Lower leg skin (tissue), 3 donors: ENCODE measurements at regions not wholly inside any gene's neighbourhood (a gene's known extent, or its start where the extent isn't known, plus 50 kb on each side); places are given as distances from the start of the nearest gene placed in this dataset.

Experiments
- POLR2A ChIP-seq, 2 donors: fragments of 450-650 bp; IDR thresholded peaks; one replicate each; pipeline ENCODE4 v1.6.1; 2016 to 2017; ENCODE audit warnings: antibody characterized with exemption in 2 of 2, mild to moderate bottlenecking in 1 of 2, moderate library complexity in 1 of 2
- TF ChIP-seq, protein P1 (sequence below), 3 donors: fragments of 450-650 bp; IDR thresholded peaks; one replicate each; pipeline ENCODE4 v1.5.1; 2016; ENCODE audit warnings: antibody characterized with exemption in 3 of 3, mild to moderate bottlenecking in 3 of 3, moderate library complexity in 2 of 3

GRCh38 chr10:107986571-107986970, 822.1 kb upstream of the SORCS1 start:
- TF ChIP-seq, protein P1, sequence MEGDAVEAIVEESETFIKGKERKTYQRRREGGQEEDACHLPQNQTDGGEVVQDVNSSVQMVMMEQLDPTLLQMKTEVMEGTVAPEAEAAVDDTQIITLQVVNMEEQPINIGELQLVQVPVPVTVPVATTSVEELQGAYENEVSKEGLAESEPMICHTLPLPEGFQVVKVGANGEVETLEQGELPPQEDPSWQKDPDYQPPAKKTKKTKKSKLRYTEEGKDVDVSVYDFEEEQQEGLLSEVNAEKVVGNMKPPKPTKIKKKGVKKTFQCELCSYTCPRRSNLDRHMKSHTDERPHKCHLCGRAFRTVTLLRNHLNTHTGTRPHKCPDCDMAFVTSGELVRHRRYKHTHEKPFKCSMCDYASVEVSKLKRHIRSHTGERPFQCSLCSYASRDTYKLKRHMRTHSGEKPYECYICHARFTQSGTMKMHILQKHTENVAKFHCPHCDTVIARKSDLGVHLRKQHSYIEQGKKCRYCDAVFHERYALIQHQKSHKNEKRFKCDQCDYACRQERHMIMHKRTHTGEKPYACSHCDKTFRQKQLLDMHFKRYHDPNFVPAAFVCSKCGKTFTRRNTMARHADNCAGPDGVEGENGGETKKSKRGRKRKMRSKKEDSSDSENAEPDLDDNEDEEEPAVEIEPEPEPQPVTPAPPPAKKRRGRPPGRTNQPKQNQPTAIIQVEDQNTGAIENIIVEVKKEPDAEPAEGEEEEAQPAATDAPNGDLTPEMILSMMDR (IDR thresholded peaks at IDR 0.05) = no peak
- no peak for TF ChIP-seq POLR2A (IDR thresholded peaks at IDR 0.05)
